H9 (cell line): ENCODE measurements at regions not wholly inside any gene's neighbourhood (a gene's known extent, or its start where the extent isn't known, plus 50 kb on each side); places are given as distances from the start of the nearest gene placed in this dataset.

Experiments
- DNase-seq: peaks from one replicate; pipeline ENCODE4 v3.0.0-alpha.2; 2017
- H2AFZ ChIP-seq: one replicate; pipeline ENCODE4 v1.6.1; 2013; ENCODE audit warnings: mild to moderate bottlenecking, low read length, control low read depth, moderate library complexity
- H2AK5ac ChIP-seq: 2 replicates; pipeline ENCODE4 v1.6.1; 2013; ENCODE audit warnings: low read length, control low read depth, mixed read lengths; ENCODE audit not compliant: insufficient read length
- H2BK120ac ChIP-seq: one replicate; pipeline ENCODE4 v1.6.1; 2013; ENCODE audit warnings: low read depth, mild to moderate bottlenecking, low read length, control low read depth, inconsistent platforms; ENCODE audit not compliant: poor library complexity, severe bottlenecking
- H2BK12ac ChIP-seq: 2 replicates; pipeline ENCODE4 v1.6.1; 2013; ENCODE audit warnings: low read length, control low read depth, mixed read lengths, low read depth; ENCODE audit not compliant: insufficient read length
- H2BK15ac ChIP-seq: 2 replicates; pipeline ENCODE4 v1.6.1; 2013; ENCODE audit warnings: low read depth, low read length, control low read depth
- H2BK20ac ChIP-seq: one replicate; pipeline ENCODE4 v1.6.1; 2013; ENCODE audit warnings: low read depth, mild to moderate bottlenecking, low read length, control low read depth, inconsistent platforms; ENCODE audit not compliant: poor library complexity, severe bottlenecking
- H2BK5ac ChIP-seq: 2 replicates; pipeline ENCODE4 v1.6.1; 2013; ENCODE audit warnings: low read length, control low read depth, mixed read lengths; ENCODE audit not compliant: insufficient read length
- H3K14ac ChIP-seq: 2 replicates; pipeline ENCODE4 v1.6.1; 2013; ENCODE audit warnings: low read length, control low read depth; ENCODE audit not compliant: insufficient read depth
- H3K18ac ChIP-seq: 2 replicates; pipeline ENCODE4 v1.6.1; 2013; ENCODE audit warnings: low read depth, mild to moderate bottlenecking, mixed read lengths, low read length, control low read depth; ENCODE audit not compliant: insufficient read length
- H3K23ac ChIP-seq: 2 replicates; pipeline ENCODE4 v1.6.1; 2013; ENCODE audit warnings: low read length, control low read depth, mixed read lengths, low read depth; ENCODE audit not compliant: insufficient read length
- H3K23me2 ChIP-seq: 2 replicates; pipeline ENCODE4 v1.6.1; 2013; ENCODE audit warnings: low read depth, mild to moderate bottlenecking, mixed read lengths, low read length, control low read depth; ENCODE audit not compliant: insufficient read length, poor library complexity, severe bottlenecking
- H3K27ac ChIP-seq: 2 replicates; pipeline ENCODE4 v1.5.1; 2013; ENCODE audit warnings: low read length, control low read depth, mixed read lengths, low read depth; ENCODE audit not compliant: insufficient read length
- H3K27me3 ChIP-seq: 2 replicates; pipeline ENCODE4 v1.6.1; 2013; ENCODE audit warnings: low read length, control low read depth, inconsistent platforms; ENCODE audit not compliant: insufficient read depth
- H3K4ac ChIP-seq: 2 replicates; pipeline ENCODE4 v1.6.1; 2013; ENCODE audit warnings: low read depth, mild to moderate bottlenecking, control low read depth, inconsistent platforms, low read length, moderate library complexity
- H3K4me1 ChIP-seq: 2 replicates; pipeline ENCODE4 v1.6.1; 2013; ENCODE audit warnings: low read length, control low read depth, inconsistent platforms; ENCODE audit not compliant: insufficient read depth
- H3K4me2 ChIP-seq: 2 replicates; pipeline ENCODE4 v1.6.1; 2013; ENCODE audit warnings: low read length, control low read depth, mixed read lengths; ENCODE audit not compliant: insufficient read length, insufficient read depth
- H3K56ac ChIP-seq: 2 replicates; pipeline ENCODE4 v1.6.1; 2013; ENCODE audit warnings: low read depth, mild to moderate bottlenecking, mixed read lengths, low read length, control low read depth; ENCODE audit not compliant: insufficient read length
- H3K79me1 ChIP-seq: 2 replicates; pipeline ENCODE4 v1.6.1; 2013; ENCODE audit warnings: low read depth, mild to moderate bottlenecking, moderate library complexity, low read length, control low read depth, inconsistent platforms; ENCODE audit not compliant: insufficient read depth, poor library complexity, severe bottlenecking
- H3K79me2 ChIP-seq: 2 replicates; pipeline ENCODE4 v1.6.1; 2013; ENCODE audit warnings: low read length, control low read depth, inconsistent platforms; ENCODE audit not compliant: insufficient read depth
- H3K9ac ChIP-seq: 2 replicates; pipeline ENCODE4 v1.6.1; 2013; ENCODE audit warnings: low read length, control low read depth, mixed read lengths; ENCODE audit not compliant: insufficient read length; ENCODE audit errors: extremely low read depth
- H3K9me3 ChIP-seq: one replicate; pipeline ENCODE4 v1.6.1; 2013; ENCODE audit warnings: low read depth, low read length, inconsistent platforms; ENCODE audit not compliant: control insufficient read depth
- H3T11ph ChIP-seq: one replicate; pipeline ENCODE4 v1.6.1; 2013; ENCODE audit warnings: mild to moderate bottlenecking, low read length, control low read depth, inconsistent platforms
- H4K20me1 ChIP-seq: one replicate; pipeline ENCODE4 v1.6.1; 2013; ENCODE audit not compliant: control insufficient read depth, insufficient read length, insufficient read depth
- H4K5ac ChIP-seq: 2 replicates; pipeline ENCODE4 v1.6.1; 2013; ENCODE audit warnings: low read depth, mild to moderate bottlenecking, mixed read lengths, low read length, control low read depth; ENCODE audit not compliant: insufficient read length
- H4K8ac ChIP-seq: replicated peaks from 2 replicates; pipeline ENCODE4 v1.6.1; 2013; ENCODE audit warnings: low read length, control low read depth, mixed read lengths, low read depth; ENCODE audit not compliant: insufficient read length
- H4K91ac ChIP-seq: 2 replicates; pipeline ENCODE4 v1.6.1; 2013; ENCODE audit warnings: low read depth, mild to moderate bottlenecking, moderate library complexity, mixed read lengths, low read length, control low read depth; ENCODE audit not compliant: insufficient read length
- H3K27ac Mint-ChIP-seq, 3 experiments: 2 replicates in 2 of 3; 3 replicates in 1 of 3; pipeline ENCODE4 v1.8.0; 2020 to 2021; ENCODE audit warnings: mixed read lengths in 3 of 3, mild to moderate bottlenecking in 1 of 3, moderate library complexity in 1 of 3
- H3K27me3 Mint-ChIP-seq: 2 replicates; pipeline ENCODE4 v1.8.0; 2021; ENCODE audit warnings: low read depth, mild to moderate bottlenecking, moderate library complexity, mixed read lengths
- H3K36me3 Mint-ChIP-seq, 3 experiments: 2 replicates in 2 of 3; 3 replicates in 1 of 3; pipeline ENCODE4 v1.8.0; 2020 to 2021; ENCODE audit warnings: low read depth in 3 of 3, mixed read lengths in 3 of 3; ENCODE audit not compliant: insufficient read depth in 1 of 3
- H3K4me1 Mint-ChIP-seq, 2 experiments: 2 replicates each; pipeline ENCODE4 v1.8.0; 2020; ENCODE audit warnings: mixed read lengths in 2 of 2
- H3K4me3 Mint-ChIP-seq, 2 experiments: 2 replicates in 1 of 2; 3 replicates in 1 of 2; pipeline ENCODE4 v1.8.0; 2020 to 2021; ENCODE audit warnings: mild to moderate bottlenecking in 2 of 2, mixed read lengths in 2 of 2, moderate library complexity in 1 of 2
- H3K9me3 Mint-ChIP-seq, 2 experiments: 2 replicates in 1 of 2; 3 replicates in 1 of 2; pipeline ENCODE4 v1.8.0; 2020; ENCODE audit warnings: mild to moderate bottlenecking in 2 of 2, mixed read lengths in 2 of 2, moderate library complexity in 1 of 2
- CTCF ChIP-seq: fragments of 200-600 bp; sonication (generic); conservative IDR thresholded peaks from 3 replicates; pipeline ENCODE4 v1.8.0; 2021; ENCODE audit warnings: antibody characterized with exemption, mild to moderate bottlenecking

GRCh38 chr10:55220975-55221374 is 419.9 kb upstream of the PCDH15 start:
- no peaks in the 10 kb centered on the region for H3K79me1 ChIP-seq
- no peak overlapping the region for H2BK15ac ChIP-seq
- H3K23me2 ChIP-seq = no peaks in the 10 kb centered on the region
- H2BK20ac ChIP-seq = no peak overlapping the region
- Mint-ChIP-seq H3K27me3 (no peaks in the 10 kb centered on the region), H3K27ac (no peak overlapping the region), H3K36me3 (no peaks in the 10 kb centered on the region), H3K9me3 (no peaks in the 10 kb centered on the region), H3K4me1 (no peaks in the 10 kb centered on the region), H3K4me3 (no peak overlapping the region)
- H4K5ac ChIP-seq = no peak overlapping the region
- no peak overlapping the region for H3K23ac ChIP-seq
- H3T11ph ChIP-seq = no peak overlapping the region
- no peak overlapping the region for H2BK5ac ChIP-seq
- H3K9me3 ChIP-seq = no peaks in the 10 kb centered on the region
- no peaks in the 10 kb centered on the region for H3K79me2 ChIP-seq
- no peak for TF ChIP-seq CTCF
- H2BK12ac ChIP-seq = no peak overlapping the region
- H3K4me2 ChIP-seq = no peak overlapping the region
- H2BK120ac ChIP-seq = no peak overlapping the region
- no peak overlapping the region for H3K27ac ChIP-seq
- no peak overlapping the region for H3K14ac ChIP-seq
- no peak for DNase-seq
- H4K20me1 ChIP-seq = no peaks in the 10 kb centered on the region
- no peak overlapping the region for H4K91ac ChIP-seq
- no peak overlapping the region for H3K56ac ChIP-seq
- H4K8ac ChIP-seq = no peak overlapping the region
- no peak overlapping the region for H3K4ac ChIP-seq
- no peaks in the 10 kb centered on the region for H3K4me1 ChIP-seq
- H3K27me3 ChIP-seq = no peaks in the 10 kb centered on the region
- no peak overlapping the region for H3K18ac ChIP-seq
- H2AFZ ChIP-seq = no peak overlapping the region
- no peak overlapping the region for H2AK5ac ChIP-seq
- no peak overlapping the region for H3K9ac ChIP-seq
